Stimulated activated CD8-positive, alpha-beta memory T cell treated with anti-CD3 and anti-CD28 coated beads, Interleukin-4, amount 100 ng/mL, for 48 hours (primary cell): ENCODE measurements at regions not wholly inside any gene's neighbourhood (a gene's known extent, or its start where the extent isn't known, plus 50 kb on each side); places are given as distances from the start of the nearest gene placed in this dataset.

Source experiments
- DNase-seq: peaks from one replicate; pipeline ENCODE4 v3.0.0-alpha.2; 2020

DNA sequence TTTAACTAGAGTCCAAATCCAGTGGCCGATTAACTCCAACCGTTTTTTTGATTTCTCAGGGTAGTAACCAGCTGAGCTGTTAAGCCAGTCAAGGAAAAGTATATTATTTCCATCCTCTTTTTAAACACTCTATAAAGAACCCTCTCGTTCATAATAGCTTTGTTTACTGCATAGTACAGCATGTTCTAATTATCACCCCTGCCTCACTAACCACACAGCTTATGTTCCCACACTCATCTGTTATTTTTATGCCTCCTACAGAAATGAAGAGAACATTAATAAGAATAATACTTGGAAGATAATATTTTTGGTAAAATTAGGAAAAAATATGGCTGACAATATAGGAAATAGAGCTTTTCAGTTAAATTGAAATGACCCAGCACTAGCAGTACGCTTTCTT is 2132.8 kb upstream of the CELF4 start:
- no peak for DNase-seq

DNA sequence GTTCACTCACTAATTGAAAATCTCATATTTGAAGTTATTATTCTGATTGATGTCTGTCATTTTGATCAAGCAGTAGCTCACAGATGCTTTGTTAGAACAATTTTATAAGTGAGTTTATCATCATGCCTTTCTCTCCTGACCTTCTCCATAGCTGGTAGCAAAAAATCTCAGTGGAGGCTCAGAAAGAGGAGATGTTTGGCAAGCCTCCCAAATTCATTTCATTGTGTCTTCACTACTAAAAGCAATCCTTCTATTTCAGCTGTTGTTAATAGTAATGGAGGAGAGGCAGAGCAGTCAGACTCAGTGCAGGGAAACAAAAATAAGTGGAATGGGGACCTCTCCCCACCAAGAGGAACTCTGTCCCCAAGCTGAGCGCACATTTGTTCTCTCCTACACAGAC is 2127.8 kb upstream of the CELF4 start:
- no peak for DNase-seq

DNA sequence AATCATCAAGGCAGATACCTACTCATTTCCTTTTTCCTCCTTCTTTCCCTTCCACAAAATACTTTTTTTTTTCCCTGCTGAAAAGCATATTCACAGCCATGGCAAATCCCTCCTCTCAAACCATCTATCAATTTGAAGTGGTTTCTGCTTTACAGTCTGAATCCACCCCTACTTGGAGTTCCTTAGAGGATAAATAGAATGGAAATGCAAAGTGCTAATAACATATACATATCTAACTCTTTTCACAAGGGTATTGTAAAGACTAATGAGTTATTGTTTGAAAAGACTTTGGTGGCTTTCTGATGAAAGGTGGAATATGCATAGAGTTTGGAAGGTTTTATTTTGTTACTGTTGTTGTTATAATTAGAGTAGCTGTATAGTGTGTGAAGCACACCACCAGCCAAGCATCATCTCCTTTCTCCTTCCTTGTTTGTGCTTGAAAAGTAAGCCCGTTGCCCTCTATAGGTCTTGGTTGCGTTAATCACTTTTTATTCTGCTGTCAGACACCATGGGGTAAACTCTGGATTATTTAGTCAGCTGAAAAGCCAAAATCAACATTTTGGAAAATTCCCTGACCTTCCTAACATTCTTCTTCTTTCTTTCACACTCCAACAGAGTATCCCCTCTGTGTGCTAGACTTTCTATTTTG is 2126.9 kb upstream of the CELF4 start:
- no peak for DNase-seq

DNA sequence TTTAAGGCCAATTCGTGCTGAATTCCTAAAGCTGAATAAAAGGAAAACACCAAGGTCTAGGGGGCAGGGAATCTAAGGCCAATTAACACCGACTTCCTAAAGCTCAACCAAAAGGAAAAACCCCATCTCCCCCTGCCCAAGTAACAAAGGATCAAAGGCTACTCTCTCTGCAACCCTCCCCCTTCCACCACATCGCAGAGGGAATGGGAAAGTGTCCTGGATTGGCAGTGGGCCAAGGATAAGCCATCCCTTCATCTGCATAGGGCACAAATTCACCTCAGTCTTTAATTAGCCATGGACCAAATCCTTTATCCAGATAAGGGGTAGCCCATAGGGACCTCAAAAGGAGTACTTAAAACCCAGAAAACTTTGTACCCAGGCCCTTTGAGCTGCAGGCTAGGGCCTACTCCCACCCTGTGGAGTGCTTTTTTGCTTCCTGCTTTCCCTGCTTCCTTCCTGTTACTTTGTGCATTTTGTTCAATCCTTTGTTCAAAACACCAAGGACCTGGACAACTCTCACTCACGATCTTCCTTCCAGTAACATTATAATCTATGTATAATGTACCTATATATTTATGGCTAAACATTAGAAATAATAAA is 2119.8 kb upstream of the CELF4 start:
- no peak for DNase-seq

DNA sequence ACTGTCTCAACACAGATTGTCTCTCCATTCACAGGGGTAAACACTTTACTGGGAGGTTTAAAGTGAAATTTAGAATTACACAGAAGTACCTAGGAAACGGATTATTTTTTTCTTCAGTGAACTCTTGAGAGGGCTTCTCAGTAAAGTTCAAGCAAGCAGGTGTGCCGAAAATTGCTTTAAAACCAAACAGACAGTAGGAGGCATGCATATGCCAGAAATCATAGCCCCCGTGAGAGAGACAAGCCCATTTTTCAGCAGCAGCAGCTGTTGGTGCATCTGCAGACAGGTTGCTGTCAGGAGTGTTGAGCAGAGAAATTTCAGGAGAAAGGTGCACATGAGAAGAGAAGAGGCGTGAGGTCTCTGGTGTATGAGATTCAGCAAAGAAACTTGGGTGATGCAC is 2115.5 kb upstream of the CELF4 start:
- DNase-seq, result no peak

DNA sequence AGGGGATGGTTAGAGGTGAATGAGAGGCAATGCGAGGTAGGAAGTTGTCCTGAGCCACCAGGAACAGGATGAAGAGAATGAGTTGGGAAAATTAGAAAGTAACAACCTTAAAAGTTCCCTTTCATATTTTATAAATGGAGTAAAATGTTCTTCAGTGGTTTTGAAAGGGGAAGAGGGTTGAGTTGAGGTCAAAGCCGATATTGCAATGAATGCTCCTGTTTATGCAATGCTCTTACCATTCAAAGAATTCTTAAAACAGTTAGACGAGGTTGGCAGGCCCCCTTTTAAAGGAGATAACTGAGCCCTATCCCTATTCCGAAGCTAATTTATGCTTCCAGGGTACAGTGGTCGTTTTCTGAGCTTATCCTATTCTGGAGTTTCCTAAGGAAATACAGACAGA is 2110.3 kb upstream of the CELF4 start:
- DNase-seq, result no peak

DNA sequence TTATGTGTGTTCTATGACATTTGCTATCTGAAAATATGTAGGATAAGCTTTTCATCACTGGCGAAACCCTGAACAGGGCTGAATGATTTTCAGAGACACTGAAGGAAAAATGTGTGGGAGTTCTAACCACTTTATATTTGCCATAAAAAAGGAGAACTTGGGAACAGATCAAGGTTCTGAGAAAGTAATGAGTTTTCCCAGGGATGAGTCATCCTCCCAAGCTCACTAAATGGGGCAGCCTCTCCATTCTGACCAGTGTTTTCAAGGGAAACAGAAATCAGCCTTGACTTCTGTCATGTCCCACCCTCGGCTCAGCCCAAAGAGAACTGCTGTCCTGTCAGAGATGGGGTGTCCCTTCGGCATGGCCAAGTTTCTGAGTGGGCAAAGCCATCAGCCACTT is 2109.8 kb upstream of the CELF4 start:
- DNase-seq, result no peak

DNA sequence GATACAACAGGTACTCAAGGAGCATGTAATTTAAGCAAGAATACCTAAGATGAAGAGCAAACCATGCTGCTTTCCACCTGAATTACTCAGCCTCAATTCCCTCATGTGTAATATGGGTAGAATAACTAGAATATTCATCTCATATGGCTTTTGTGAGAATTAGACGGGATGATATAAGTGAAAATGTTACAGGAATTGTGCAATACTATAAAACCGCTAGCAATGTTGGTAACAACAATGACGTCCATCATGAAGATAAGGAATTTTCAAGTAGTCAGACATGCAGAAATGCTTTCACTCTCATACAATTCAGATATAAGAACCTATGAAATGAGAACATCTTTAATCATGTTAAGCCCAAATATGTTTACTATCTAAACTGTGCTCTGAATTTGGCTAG is 2106.6 kb upstream of the CELF4 start:
- DNase-seq, result no peak

DNA sequence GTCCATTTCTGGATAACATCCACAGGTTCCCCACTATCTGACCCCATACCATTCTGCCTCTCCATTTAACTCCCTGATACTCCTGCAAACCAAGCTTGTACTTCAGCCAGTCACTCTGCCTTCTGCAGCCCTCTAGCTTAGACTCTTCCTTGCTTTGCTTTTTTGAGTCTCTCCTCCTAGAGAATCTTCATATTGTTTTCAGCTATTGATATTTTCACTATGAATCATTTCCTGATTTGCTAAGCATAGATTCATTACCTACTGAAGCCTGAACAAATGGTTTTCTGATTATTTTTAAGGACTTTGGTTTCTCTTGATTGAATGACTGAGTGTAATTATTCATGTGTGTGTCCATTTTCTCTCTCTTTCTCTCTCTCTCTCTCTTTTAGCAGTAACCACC is 2102.3 kb upstream of the CELF4 start:
- no peak for DNase-seq

DNA sequence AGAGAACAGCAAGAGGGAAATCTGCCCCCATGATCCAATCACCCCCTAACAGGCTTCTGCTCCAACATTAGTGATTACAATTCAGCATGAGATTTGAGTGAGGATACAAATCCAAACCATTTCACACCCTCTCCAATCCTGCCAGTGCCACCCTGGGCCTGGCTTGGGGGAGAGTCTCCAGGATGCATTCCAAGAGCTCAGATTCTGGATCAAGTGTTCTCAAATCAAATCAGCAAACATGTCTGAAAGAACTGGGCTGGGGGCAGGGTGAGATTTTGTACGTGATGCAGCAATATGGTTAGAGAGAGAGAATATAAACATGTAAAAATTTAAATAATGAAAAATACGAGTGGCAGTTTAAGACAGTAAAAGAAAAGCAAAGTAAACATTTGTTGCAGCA is 2100.9 kb upstream of the CELF4 start:
- no peak for DNase-seq

DNA sequence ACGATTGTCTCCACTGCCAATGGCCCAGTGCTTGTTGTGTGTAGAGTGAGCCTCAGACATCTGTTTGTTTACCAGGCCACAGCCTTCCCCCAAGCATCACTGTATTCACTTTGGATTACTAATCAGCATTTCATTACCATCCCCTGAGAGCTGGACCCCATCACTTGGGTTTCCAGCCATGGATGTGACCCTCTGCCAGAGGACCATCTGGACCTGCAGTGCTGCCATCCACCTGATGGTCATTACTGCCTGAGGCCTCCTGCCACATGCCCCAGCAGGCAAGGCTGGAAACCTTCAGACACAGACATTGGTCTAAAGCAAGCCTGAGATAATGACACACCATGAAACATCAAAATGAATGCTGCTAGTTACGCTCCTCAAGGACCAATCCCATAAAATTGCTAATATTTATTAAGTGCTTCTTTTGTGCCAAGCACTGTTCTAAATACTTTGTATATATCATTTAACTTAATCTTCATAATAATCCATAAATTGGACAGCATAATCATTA is 2096.3 kb upstream of the CELF4 start:
- DNase-seq, result no peak

DNA sequence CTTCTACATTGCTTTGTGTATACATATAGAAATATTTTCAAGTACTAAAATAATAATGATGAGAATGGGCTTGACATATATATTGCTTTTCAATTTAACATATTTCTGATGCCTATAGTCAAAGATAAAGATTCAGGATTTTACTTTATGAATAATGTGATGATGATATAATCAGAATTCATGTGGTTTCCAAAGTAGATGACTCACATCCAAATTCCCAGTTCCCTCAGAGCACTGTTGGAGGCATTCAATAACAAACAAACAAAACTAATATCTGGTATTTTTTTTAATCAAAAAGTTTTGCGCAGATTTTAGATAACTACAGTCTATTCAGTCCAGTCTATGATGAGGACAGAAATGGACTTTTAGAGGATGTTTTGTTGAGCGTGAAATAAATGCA is 2094.5 kb upstream of the CELF4 start:
- DNase-seq, result no peak

DNA sequence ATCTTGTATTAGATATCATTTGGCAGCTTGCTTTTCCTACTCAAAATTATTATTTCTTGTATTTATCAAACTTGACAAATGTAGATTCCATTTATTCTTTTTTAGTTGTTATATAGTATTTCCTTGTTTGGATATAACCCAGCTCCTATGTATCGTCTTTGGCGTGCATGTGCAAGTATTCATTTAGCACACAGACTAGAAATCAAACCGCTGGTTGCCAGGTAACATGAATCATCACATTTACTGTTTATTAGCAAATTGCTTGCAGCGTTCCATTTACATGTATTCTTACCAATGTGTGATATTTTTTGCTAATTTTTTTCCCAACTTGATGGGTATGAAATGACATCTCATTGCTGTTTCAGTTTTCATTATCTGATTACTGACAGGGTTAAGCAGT is 2089.7 kb upstream of the CELF4 start:
- no peak for DNase-seq

DNA sequence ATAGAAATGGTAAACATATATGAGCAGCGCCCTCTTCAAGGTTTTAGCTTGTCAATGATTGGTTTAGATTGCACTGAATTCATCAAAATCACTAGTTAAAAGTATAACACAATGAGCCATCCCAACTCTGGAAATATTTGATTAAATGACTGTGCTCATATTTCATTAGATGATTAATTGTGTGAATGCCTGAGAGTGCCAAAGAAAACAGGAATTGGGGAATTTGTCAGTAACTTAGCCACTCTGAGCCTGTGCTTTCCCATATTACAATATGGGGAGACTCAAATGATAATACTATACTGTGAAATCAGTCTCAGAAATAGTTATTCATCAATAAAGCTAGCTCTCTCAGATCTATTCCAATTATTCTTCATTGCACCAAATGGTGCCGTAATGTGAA is 2087.6 kb upstream of the CELF4 start:
- no peak for DNase-seq

DNA sequence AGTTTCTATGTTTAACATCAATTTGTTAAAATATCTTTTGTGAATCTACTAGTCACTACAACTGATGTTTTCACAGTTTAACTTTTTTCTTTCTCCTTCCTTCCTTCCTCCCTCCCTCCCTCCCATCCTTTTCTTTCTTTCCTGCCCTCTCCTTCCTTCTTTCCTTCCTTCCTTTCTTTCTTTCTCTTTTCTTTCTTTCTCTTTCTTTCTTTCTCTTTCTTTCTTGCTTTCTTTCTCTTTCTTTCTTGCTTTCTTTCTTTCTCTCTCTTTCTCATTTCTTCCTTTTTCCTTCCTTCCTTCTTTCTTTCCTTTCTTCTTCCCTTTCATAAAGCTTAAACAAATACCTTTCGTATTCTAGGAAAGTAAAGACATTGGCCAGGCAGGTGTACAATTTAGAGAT is 2083.0 kb upstream of the CELF4 start:
- DNase-seq, result no peak

DNA sequence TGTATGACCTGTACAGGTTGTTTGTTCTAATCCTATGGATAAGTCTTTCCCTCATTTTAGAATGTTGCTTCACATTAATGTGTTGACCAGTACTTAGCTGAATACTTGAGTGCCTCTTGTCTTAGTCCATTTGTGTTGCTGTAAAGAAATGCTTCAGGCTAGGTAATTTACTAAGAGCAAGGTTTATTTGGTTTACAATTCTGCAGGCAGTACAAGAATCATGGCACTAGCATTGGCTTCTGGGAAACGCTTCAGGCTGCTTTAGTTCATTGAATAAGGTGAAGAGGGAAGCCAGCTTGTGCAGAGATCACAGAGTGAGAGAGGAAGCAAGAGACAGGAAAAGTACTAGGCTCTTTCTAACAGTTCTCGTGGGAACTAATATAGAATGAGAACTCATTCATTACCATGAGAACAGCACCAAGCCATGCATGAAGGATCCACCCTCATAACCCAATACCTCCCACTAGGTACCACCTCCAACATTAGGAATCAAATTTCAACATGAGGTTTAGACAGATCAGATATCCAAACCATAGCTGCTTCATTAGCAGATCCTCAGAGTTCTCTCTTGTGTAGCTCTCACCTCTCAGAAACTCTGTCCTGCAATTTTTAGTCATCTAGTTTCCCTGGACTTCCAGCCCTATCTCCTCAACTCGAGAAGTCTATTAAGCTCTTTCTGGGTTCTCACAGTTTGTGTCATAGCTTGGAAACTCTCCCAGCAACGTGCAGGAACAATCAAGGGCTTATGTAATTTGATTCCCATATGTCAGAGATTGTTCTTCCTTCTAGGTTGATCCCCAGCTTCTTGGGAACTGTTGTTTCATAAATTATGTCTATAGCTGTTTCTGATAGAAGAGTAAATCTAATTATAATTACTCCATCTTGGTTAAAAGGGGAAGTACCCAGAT is 2082.3 kb upstream of the CELF4 start:
- no peak for DNase-seq

DNA sequence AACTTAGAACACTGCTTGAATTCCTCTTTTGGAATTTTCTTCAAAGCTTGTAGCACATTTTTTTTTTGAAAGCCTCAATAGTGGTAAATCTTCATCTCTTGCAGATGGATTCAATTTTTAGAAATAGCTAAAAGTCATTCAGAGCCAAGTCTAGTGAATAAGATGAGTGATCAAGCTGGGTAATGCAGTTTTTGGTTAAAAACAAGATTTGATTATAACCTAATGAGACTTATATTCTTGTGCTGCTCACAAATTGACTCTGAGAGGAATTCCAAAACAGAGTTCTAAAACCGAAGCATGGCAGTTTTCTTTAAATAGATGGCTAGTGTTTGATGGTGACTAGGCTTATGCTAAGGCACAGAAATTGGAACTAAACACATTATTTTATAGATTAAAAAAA is 2072.6 kb upstream of the CELF4 start:
- no peak for DNase-seq

DNA sequence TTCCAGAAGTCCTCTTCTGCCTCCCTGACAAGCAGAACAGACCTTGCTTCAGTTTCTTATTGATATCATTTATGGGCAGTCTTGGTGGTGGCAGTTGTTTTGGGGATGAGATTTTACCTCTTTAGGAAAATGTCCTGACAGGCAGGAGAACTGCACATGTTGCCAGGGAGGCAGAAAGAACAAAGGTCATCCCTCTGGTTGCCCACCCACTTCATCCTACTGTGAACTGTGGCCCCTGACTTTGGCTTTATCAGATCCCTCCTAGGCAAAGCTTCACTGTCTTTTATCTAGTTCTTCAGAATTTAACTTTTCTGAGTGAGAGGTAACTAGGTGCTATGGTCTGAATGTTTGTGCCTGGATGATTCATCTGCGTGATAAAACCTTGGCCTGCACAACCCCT is 2071.3 kb upstream of the CELF4 start:
- no peak for DNase-seq

DNA sequence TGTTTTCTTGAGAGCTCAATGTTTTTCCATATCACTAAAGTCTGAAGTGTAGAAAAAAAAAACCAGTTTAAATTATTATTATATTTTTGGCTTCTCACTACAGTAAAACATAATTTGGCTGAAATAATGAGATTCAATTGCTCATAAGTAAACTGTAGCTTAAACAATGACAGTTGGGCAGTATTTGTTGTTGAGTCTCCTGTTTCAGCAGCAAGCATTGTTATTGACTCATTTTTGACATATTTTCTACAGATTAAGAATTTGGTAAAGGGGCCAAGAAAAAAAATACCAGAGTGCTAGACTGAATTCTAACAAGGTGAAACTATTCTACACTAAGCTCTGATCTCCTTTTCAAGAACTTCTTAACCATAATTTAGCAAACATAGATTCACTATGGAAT is 2070.4 kb upstream of the CELF4 start:
- DNase-seq, result no peak

DNA sequence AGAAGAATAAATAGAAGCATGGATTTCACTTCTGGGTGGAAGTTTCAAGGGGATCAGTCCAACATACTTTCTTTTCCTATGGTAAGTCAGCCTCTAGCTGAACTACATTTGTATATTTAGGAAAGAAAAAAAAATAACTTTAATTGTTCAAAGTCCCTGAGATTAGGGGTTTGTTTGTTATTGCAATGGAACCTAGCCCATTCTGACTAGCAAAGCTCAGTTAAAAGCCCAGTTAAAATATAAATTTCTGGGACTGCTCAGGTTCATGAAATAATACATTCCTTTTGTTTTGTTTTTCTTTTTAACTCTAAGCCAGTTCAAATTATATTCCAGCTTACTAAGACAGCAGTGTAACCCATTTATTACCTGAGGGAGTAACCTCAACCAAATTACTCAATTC is 2069.6 kb upstream of the CELF4 start:
- no peak for DNase-seq

DNA sequence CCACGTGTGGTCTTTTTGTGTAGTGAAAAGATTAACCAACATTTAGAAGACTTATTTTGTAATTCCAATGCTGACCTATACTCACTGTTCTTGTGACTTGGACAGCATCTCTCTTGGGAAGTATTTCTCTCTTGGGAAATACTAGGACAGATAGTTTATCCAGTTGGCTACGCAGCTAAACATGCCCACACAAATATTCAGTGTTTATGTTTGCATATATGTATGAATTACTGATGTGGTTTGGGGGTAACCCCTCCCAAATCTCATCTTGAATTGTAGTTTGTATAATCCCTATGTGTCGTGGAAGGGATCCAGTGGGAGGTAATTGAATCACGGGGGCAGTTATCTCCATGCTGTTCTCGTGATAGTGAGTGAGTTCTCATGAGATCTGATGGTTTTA is 2062.3 kb upstream of the CELF4 start:
- DNase-seq, result no peak

DNA sequence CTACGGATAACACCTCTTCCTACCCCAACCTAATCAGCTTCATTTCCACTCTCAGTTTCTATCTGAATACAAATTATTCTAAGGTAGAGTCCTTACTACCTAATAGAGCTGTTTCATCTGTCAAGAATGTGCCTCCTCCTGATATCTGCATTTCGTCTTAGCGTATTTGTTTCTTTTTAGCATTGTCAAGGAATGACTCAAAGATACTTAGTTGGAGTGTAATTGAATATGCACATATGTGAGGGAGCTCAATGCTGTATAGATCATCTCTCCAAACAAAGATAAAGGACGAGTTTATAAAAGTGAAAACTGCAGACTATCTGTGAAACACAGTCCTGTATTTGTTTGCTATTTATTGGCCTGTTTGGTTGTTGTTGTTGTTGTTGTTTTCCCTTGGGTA is 2059.4 kb upstream of the CELF4 start:
- no peak for DNase-seq

DNA sequence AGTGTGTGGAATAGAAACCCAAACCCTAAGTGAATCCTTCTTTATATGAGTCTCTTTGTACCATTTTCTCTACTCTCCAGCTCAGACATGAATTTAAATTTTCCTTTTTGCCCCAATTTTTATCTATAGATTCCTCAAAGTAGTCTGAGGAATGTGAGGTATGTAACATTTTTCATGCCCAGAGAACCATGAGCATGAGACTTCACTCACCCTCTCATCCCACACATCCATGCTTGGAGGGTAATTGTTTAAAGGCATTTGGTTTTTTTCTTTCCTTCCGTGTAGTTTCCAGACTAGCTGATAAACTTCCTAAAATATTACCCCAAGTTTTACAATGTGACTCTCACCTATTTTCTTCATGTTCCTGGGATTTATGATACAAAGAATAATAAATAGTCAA is 2056.8 kb upstream of the CELF4 start:
- no peak for DNase-seq

DNA sequence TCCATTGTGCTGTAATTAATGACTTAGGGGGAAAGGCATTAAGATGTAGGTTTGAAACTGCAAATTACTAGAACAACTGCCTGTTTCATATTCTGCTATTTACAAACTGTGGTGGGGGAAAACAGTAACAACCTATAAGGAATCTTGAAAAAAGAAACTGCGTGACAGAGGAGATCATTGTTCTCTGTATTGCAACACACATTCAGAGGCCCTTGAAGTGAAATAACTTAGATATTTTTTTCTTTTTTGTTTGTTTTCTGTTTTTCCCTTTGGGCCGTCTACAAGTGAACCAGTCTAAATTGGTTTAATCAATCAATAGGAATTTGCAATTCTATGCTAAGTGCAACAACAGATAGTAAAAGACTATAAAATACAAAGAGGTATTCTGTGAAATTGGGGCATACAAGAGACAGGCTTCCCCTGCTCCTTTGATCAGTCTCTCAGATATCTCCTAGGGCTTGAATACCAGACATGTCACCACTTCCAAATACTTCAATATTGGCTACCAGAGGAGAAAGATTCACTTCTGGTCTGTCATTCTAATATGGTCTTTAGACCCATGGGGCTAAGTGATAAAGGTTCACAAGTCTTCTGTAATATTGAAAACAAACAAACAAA is 2055.1 kb upstream of the CELF4 start:
- no peak for DNase-seq
